ENCODE measurements at regions not wholly inside any gene's neighbourhood (a gene's known extent, or its start where the extent isn't known, plus 50 kb on each side); places are given as distances from the start of the nearest gene placed in this dataset.

- no peak for DNase-seq (ENCODE audit: extremely low read depth in 1 of 11, low read depth in 9 of 11, low spot score in 4 of 11)
Measured at GRCh38 chr6:63371104-63371715, 51.4 kb upstream of the LGSN start.

GRCh38 chr6:63372951-63373533, 53.3 kb upstream of the LGSN start:
- DNase-seq (ENCODE audit: extremely low read depth in 1 of 11, low read depth in 9 of 11, low spot score in 4 of 11) = no peak

- no peak for DNase-seq (ENCODE audit: extremely low read depth in 1 of 11, low read depth in 9 of 11, low spot score in 4 of 11)
Measured at GRCh38 chr6:63389191-63389844, 69.5 kb upstream of the LGSN start.

GRCh38 chr6:63391203-63391970, 71.6 kb upstream of the LGSN start:
- no peak for DNase-seq (ENCODE audit: extremely low read depth in 1 of 11, low read depth in 9 of 11, low spot score in 4 of 11)

GRCh38 chr6:63392092-63392724, 72.4 kb upstream of the LGSN start:
- DNase-seq (ENCODE audit: extremely low read depth in 1 of 11, low read depth in 9 of 11, low spot score in 4 of 11) = no peak

GRCh38 chr6:63394656-63395308, 75.0 kb upstream of the LGSN start:
- no peak for DNase-seq (ENCODE audit: extremely low read depth in 1 of 11, low read depth in 9 of 11, low spot score in 4 of 11)

- no peak for DNase-seq (ENCODE audit: extremely low read depth in 1 of 11, low read depth in 9 of 11, low spot score in 4 of 11)
Measured at GRCh38 chr6:63395381-63395780, 75.6 kb upstream of the LGSN start.

- no peak for DNase-seq (ENCODE audit: extremely low read depth in 1 of 11, low read depth in 9 of 11, low spot score in 4 of 11)
Measured at GRCh38 chr6:63403725-63404124, 83.9 kb upstream of the LGSN start.

- DNase-seq (ENCODE audit: extremely low read depth in 1 of 11, low read depth in 9 of 11, low spot score in 4 of 11) = no peak
Measured at GRCh38 chr6:63410435-63411426, 90.9 kb upstream of the LGSN start.

- DNase-seq (ENCODE audit: extremely low read depth in 1 of 11, low read depth in 9 of 11, low spot score in 4 of 11) = no peak
Measured at GRCh38 chr6:63415286-63415685, 95.5 kb upstream of the LGSN start.

GRCh38 chr6:63418741-63419140, 99.0 kb upstream of the LGSN start:
- DNase-seq (ENCODE audit: extremely low read depth in 1 of 11, low read depth in 9 of 11, low spot score in 4 of 11) = no peak

- DNase-seq (ENCODE audit: extremely low read depth in 1 of 11, low read depth in 9 of 11, low spot score in 4 of 11) = no peak
Measured at GRCh38 chr6:63424636-63425035, 104.9 kb upstream of the LGSN start.

GRCh38 chr6:63425493-63425892, 105.7 kb upstream of the LGSN start:
- DNase-seq (ENCODE audit: extremely low read depth in 1 of 11, low read depth in 9 of 11, low spot score in 4 of 11) = no peak

GRCh38 chr6:63426844-63427243, 107.1 kb upstream of the LGSN start:
- no peak for DNase-seq (ENCODE audit: extremely low read depth in 1 of 11, low read depth in 9 of 11, low spot score in 4 of 11)

- no peak for DNase-seq (ENCODE audit: extremely low read depth in 1 of 11, low read depth in 9 of 11, low spot score in 4 of 11)
Measured at GRCh38 chr6:63427951-63428350, 108.2 kb upstream of the LGSN start.

- DNase-seq (ENCODE audit: extremely low read depth in 1 of 11, low read depth in 9 of 11, low spot score in 4 of 11) = no peak
Measured at GRCh38 chr6:63430985-63431519, 111.3 kb upstream of the LGSN start.

GRCh38 chr6:63434943-63435342, 115.2 kb upstream of the LGSN start:
- DNase-seq (ENCODE audit: extremely low read depth in 1 of 11, low read depth in 9 of 11, low spot score in 4 of 11) = no peak

- DNase-seq (ENCODE audit: extremely low read depth in 1 of 11, low read depth in 9 of 11, low spot score in 4 of 11) = no peak
Measured at GRCh38 chr6:63436356-63436755, 116.6 kb upstream of the LGSN start.

Data from renal cortex interstitium (tissue), 11 donors.